NCI-H1436 treated with DMSO at 0.1 percent for 48 hours (cell line): ENCODE measurements at regions not wholly inside any gene's neighbourhood (a gene's known extent, or its start where the extent isn't known, plus 50 kb on each side); places are given as distances from the start of the nearest gene placed in this dataset.

ENCODE experiments used
- DNase-seq: peaks from one replicate; lab custom pipeline; 2025; lab: John Stamatoyannopoulos, UW

DNA sequence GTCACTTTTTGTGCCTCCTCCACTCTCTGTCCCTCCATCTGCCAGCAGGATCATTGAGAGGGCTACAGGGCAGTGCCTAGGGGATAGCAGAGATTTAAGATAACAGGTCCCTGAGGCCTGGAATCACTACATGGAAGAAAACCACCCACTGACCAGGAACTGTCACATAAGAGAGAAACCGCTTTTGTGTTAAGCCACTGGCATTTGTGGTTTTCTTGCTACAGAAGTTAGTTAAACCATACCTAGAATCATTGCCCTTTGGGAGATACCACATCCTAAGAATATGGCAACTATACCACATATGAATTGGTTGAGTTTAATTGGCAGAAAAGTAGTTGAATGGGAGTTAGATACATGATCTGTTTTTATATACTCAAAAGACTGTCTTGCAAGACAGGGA, 112.8 kb upstream of the LPP start:
- no peak for DNase-seq

- no peak for DNase-seq
Measured at GRCh38 chr3:188041895-188042294, 112.1 kb upstream of the LPP start.

- DNase-seq: no peak
Measured at GRCh38 chr3:188042466-188042865, 111.5 kb upstream of the LPP start.

GRCh38 chr3:188043891-188044290, 110.1 kb upstream of the LPP start:
- no peak for DNase-seq

- DNase-seq: no peak
Measured at GRCh38 chr3:188046561-188047211, 107.3 kb upstream of the LPP start.

DNA sequence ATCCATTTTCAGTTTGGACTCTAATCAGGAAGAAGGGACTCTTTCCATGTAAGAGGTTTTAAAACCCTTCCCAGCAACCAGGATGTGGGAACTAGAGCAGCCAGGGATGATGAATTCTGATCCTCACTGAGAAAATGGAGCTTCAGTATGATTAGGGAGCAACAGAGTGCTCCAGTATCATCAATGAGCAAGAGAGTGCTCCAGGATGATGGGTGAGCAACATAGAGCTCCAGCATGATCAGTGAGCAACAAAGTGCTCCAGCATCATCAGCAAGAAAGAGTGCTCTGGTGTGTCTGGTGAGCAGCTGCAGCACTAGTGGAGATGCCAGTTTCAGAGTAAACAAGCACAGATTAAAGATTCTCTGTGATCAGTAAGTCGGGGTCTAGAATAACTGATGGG, 106.4 kb upstream of the LPP start:
- no peak for DNase-seq

- no peak for DNase-seq
Measured at GRCh38 chr3:188049606-188050530, 104.1 kb upstream of the LPP start.

DNA sequence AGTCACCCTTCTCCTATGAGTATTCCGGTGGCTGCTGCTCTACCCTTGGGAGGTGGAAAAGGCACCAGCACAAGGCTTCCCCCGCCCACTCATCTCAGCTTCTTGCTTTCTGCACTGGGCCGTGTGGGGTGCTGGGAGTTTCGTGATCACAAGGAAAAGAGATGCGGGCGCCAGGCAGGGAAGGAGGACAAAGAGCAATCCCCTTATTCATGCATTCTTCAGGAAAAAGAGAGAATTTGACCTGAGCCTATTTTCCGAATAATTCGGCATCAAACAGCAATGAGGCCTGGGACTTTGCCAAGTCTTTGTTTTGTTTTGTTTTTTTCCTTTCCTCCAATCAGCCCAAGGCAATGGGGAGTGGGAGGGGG, 102.2 kb upstream of the LPP start:
- DNase-seq: no peak

DNA sequence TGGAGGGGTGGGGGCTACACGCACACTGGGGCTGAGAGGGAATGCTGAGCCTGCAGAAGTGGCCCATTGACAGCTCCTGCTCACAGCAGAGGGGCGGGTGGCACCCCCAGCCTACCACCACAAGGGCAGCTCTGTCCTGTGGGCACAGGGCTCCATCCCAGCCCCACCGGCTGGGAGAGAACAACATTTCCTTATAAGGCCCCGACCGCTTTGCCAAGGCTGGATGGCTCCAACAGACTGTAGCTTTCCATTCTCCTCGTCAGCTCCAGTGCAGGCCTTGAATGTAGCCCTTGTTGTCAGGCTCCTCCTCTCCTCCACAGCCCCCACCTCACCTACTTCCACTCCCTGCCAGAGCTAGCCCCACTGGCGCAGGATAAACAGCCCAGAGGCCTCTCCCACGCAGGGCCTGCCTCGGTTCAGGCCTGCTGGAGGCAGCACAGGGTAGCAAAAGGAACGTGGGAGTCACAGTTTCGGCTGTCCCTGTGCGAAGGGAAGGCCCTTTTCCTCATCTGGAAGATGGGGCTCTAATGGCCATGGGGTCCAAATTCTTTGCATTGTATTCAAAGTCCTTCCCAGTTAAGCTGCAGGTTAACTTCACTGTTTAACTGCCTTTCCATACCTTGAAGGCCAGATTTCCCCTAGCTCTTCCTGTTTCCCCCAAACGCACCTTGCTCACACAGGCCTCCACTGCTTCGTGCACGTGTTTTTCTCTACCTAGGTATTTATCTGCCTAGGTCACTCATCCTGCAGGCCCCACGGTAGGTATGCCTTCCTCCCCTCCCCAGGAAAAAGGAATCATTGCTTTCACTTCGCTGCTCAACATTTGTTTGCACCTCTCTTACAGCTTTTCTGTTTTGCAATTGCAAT, 101.6 kb upstream of the LPP start:
- no peak for DNase-seq

DNA sequence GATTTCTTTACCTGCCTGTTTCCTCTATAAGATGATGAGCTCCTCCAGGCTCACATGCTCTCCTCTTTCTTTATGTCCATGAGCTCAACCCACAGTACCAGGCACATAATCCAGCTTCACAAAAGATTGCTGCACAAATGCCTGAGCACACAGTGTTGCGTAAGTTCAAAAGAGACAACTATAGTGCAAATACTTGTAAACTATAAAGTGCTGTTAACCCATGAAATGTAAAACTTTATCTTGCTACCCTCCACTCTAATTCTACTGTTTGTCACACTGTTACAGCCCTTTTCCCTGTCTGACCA, 101.0 kb upstream of the LPP start:
- no peak for DNase-seq

DNA sequence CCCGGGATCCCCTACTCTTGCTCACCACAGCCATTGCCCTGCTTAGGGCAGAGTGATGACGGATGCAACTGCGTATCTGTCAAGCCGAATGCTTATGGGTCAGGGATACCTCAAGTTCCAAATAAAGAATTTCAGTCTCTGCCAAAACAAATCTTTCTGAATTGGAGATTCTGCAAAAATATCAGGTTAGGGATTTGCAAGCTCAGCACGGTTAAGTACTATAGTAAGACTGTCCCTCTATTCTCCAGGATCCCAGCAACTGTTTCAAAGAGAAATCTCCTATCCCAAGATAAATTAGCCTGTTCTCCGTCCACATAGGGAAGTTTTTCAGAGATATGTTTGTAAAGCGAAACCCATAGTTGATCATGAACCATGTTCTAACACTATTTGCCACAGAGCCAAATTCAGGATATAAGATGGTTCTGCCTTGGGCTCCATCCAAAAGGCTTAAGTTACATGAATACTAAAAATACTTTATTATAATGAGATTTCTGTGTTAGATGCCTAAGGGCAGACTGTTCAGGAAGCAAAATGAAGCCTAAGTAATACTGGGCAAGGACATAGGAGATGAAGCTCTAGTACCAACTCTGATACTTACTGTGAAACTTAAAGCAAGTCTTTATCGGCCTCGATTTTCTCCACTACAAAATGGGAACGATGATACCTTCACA, 100.1 kb upstream of the LPP start:
- DNase-seq: no peak

- DNase-seq: no peak
Measured at GRCh38 chr3:188054541-188054940, 99.4 kb upstream of the LPP start.

DNA sequence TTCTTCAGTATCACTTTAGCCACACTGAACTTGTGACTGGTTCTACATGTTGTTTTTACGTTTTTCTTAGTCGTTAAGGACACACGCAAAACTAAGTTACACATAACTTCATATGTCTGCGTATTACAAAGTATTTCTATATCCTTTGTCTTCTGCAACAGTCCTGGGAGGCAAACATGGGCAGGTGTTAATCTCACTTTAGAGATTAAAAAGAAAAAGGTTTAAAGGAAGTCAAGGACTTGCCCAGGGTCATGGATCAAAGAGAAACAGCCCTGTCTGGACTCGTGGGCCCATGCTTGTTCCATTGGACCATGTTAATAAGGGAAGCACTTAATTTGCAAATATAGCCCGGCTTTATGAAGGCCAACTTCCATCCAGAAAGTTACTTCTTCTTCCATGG, 98.6 kb upstream of the LPP start:
- DNase-seq: no peak

DNA sequence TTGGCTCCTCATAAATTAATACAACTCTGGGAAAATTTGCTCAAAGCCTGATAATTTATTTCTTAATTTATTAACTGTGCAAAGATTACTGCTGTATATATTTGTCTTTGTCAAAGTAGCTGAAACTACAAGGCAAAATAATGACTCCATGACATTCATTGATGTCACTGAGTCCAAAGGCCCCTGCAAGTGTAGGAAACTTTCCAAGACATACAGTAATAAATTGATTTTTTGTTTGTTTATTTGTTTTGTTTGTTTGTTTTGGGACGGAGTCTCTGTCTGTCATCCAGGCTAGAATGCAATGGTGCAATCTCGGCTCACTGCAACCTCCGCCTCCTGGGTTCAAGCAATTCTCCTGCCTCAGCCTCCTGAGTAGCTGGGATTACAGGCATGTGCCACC, 96.8 kb upstream of the LPP start:
- no peak for DNase-seq

DNA sequence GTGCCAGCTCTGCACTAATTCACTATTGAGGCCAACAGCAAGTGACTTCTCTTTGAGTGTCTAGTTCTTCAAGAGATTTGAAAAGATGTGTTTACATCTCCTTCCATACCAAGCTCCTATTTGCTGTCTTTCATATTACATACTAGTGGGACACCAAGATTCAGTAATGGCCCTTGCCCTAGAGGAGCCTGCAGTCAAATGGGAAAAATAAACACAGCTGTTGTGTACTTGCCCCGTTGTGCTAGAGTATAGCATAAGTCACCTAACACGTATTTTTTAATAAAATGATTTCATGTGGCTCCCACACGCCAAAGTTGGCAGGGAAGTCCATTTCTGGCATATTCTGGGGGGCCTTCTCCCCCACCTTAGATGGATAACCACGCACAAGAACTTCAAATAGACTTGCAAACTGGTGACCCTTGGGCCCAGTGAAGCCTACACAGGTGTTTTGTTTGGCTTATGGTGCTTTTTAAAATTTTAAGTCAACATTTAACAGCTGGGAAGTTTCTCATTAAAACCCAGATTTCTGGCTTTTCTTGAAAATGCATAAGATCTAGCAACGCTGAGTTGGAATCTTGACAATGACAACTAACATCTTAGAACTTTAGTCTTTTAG, 95.3 kb upstream of the LPP start:
- no peak for DNase-seq

DNA sequence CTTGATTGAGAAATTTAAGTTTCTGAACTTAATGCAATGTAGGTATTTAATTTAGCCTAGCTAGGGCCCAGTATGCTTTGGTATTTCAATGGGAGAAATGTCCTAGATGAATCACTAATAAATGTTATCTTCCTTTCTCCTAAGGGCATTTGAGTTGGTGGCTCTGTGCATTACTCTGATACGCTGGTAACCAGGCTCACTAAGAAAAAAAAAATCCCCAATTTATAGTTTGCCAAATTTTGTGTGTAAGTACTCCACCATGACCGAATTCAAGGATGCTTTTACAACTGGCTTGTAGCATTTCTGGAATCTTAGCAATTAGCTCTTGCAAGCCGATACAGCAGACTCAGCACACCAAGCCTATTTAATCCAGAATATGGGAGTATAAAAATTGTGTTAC, 94.6 kb upstream of the LPP start:
- DNase-seq: no peak

DNA sequence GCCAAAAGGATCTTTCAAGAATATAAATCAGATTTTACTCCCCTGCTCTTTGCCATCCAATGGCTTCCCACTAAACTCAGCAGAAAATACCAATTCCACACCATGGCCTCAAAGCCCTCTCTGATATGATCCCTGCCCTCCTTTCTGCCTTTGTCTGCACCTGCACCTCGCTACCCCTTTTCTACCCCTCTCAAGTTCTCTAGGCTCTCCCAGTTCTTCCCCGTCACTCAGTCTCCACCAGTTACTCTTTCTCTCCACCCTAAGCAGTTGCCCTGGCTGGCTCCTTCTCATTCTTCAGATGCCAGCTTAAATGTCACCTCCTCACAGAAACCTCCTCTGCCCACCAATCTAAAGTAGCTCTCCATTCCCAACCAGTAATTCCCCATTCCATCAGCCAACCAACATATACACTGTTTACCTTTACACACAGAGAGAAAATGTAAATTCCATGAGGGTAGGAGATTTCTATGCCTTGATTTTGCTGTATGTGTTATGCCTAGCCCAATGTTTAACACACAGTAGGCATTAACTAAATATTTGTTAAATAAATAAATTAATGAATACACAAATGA, 93.6 kb upstream of the LPP start:
- DNase-seq: no peak

GRCh38 chr3:188060840-188061544, 93.0 kb upstream of the LPP start:
- DNase-seq: no peak

DNA sequence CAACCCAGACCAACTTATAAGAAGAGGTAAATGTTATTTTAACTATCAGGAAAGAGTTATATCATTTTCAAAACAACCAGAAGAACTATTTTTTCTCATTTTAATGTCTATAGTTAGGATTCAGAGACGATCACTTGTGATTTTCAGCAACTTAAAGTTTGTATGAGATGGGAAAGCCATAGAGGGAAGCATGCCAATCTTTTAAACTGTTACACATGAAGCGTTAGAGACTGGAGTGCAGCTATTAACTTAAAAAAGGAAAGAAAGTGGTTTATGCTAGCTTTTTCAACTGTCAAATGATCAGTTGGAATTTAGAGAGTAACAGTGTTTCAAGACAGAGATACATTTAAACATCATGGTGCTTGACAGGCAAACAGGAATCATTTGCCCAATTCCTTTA, 91.7 kb upstream of the LPP start:
- DNase-seq: no peak

DNA sequence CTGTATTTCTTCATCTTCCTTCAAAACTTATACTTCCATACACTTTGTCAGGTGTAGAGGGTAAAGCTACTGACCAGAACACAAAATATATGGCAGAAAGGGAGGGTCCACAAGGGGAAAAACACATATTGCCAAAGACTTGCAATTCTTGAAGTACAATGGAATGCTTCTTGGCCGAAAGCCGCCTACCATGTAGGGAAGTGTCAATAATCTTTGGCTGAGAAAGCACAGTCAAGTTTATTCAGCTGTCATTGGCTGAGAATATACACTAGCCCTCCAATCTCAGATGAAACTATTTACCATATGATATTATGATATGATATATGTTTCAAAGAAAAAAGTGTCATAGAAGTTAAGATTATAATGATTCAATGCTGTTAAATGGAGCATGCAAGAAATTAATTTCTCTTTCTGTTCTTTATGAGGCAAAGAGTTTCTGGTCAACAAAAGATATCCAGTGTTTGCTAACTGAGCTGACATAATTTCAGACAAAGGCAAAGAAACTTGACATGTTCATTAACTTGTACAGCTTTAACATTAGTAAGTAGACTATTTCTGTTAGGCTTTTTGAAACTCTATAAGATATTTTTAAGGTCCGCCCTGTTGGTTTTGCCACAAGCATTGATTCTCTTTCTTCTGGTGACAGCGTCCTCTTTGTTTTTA, 89.0 kb upstream of the LPP start:
- no peak for DNase-seq
